ENCODE measurements at regions not wholly inside any gene's neighbourhood (a gene's known extent, or its start where the extent isn't known, plus 50 kb on each side); places are given as distances from the start of the nearest gene placed in this dataset.

- H3K4me1 Mint-ChIP-seq (ENCODE audit: low read depth, unreplicated experiment), result no peaks in the 10 kb centered on the region
- no peaks in the 10 kb centered on the region for H3K27me3 Mint-ChIP-seq (ENCODE audit: unreplicated experiment)
- intact Hi-C loops (cut with micrococcal nuclease; ENCODE audit: unreplicated experiment), result no loop called here
- CTCF ChIA-PET, result no interaction called here
- no peak overlapping the region for H3K27ac Mint-ChIP-seq (ENCODE audit: unreplicated experiment)
- DNase-seq, result no peak
- no TSS peak for BruUV-seq (replicated peaks)
- no peak for TF ChIP-seq CTCF (IDR thresholded peaks at IDR 0.05; ENCODE audit: unreplicated experiment)
- H3K4me3 Mint-ChIP-seq (ENCODE audit: low read depth, unreplicated experiment), result no peak overlapping the region
- no peaks in the 10 kb centered on the region for H3K9me3 Mint-ChIP-seq (ENCODE audit: low read depth, unreplicated experiment)
- H3K36me3 Mint-ChIP-seq (ENCODE audit: insufficient read depth, unreplicated experiment), result no peaks in the 10 kb centered on the region
These were observed 93.6 kb downstream of the OSR1 start for GRCh38 chr2:19264852-19265251.

GRCh38 chr2:19262150-19262549, 96.3 kb downstream of the OSR1 start:
- TF ChIP-seq CTCF (IDR thresholded peaks at IDR 0.05; ENCODE audit: unreplicated experiment), result no peak
- Mint-ChIP-seq H3K27me3 (ENCODE audit: unreplicated experiment) (no peaks in the 10 kb centered on the region), H3K4me3 (ENCODE audit: low read depth, unreplicated experiment) (no peak overlapping the region), H3K9me3 (ENCODE audit: low read depth, unreplicated experiment) (no peaks in the 10 kb centered on the region), H3K4me1 (ENCODE audit: low read depth, unreplicated experiment) (no peaks in the 10 kb centered on the region), H3K27ac (ENCODE audit: unreplicated experiment) (no peak overlapping the region), H3K36me3 (ENCODE audit: insufficient read depth, unreplicated experiment) (no peaks in the 10 kb centered on the region)
- intact Hi-C loops (cut with micrococcal nuclease; ENCODE audit: unreplicated experiment), result no loop called here
- BruUV-seq (replicated peaks), result no TSS peak
- DNase-seq, result no peak
- CTCF ChIA-PET, result no interaction called here

- TF ChIP-seq CTCF (IDR thresholded peaks at IDR 0.05; ENCODE audit: unreplicated experiment), result no peak
- Mint-ChIP-seq H3K27ac (ENCODE audit: unreplicated experiment) (no peak overlapping the region), H3K9me3 (ENCODE audit: low read depth, unreplicated experiment) (no peaks in the 10 kb centered on the region), H3K27me3 (ENCODE audit: unreplicated experiment) (no peaks in the 10 kb centered on the region), H3K36me3 (ENCODE audit: insufficient read depth, unreplicated experiment) (no peaks in the 10 kb centered on the region), H3K4me1 (ENCODE audit: low read depth, unreplicated experiment) (peaks cover 8% of the 10 kb centered on the region), H3K4me3 (ENCODE audit: low read depth, unreplicated experiment) (no peak overlapping the region)
- BruUV-seq (replicated peaks), result no TSS peak
- no peak for DNase-seq
- CTCF ChIA-PET, result no interaction called here
- intact Hi-C loops (cut with micrococcal nuclease; ENCODE audit: unreplicated experiment), result no loop called here
These were observed 97.4 kb downstream of the OSR1 start for GRCh38 chr2:19261061-19261460.

GRCh38 chr2:19256121-19256601, 102.3 kb downstream of the OSR1 start:
- CTCF ChIA-PET, result no interaction called here
- Mint-ChIP-seq H3K36me3 (ENCODE audit: insufficient read depth, unreplicated experiment) (no peaks in the 10 kb centered on the region), H3K4me1 (ENCODE audit: low read depth, unreplicated experiment) (peaks cover 19% of the 10 kb centered on the region), H3K27ac (ENCODE audit: unreplicated experiment) (peak overlapping the region; percentile 20), H3K27me3 (ENCODE audit: unreplicated experiment) (no peaks in the 10 kb centered on the region), H3K9me3 (ENCODE audit: low read depth, unreplicated experiment) (no peaks in the 10 kb centered on the region), H3K4me3 (ENCODE audit: low read depth, unreplicated experiment) (no peak overlapping the region)
- intact Hi-C loops (cut with micrococcal nuclease; ENCODE audit: unreplicated experiment), result loop anchor here (1.0 kb wide), 1 partner anchor 109 kb away; no protein-coding TSS in a partner anchor
- no peak for TF ChIP-seq CTCF (IDR thresholded peaks at IDR 0.05; ENCODE audit: unreplicated experiment)
- BruUV-seq (replicated peaks), result no TSS peak
- DNase-seq, result no peak

Data from Calu3 (cell line).